LNCaP clone FGC (cell line): ENCODE measurements at regions not wholly inside any gene's neighbourhood (a gene's known extent, or its start where the extent isn't known, plus 50 kb on each side); places are given as distances from the start of the nearest gene placed in this dataset.
"Not testable (repeated sequence)": the region's sequence is repeated elsewhere in the genome, so short reads cannot be mapped to it uniquely, and the experiment has no call there.

Experiments used
- DNase-seq: peaks from one replicate; pipeline ENCODE4 v3.0.0-alpha.2; 2011; ENCODE audit warnings: low read depth
- H3K4me3 ChIP-seq: 2 replicates; pipeline ENCODE4 v1.5.1; 2011; ENCODE audit warnings: mild to moderate bottlenecking, low read depth, low read length, control low read depth
- CTCF ChIP-seq: IDR thresholded peaks from 2 replicates; pipeline ENCODE4 v1.5.1; 2012; ENCODE audit warnings: mild to moderate bottlenecking; ENCODE audit not compliant: control insufficient read depth, insufficient read depth; ENCODE audit errors: extremely low read depth

GRCh38 chr20:12093057-12093796, 175.5 kb downstream of the BTBD3 start:
- no peak for TF ChIP-seq CTCF
- DNase-seq, result no peak
- no peak overlapping the region for H3K4me3 ChIP-seq

- not testable (repeated sequence) for H3K4me3 ChIP-seq
Observed at GRCh38 chr20:12093797-12094190, 176.1 kb downstream of the BTBD3 start.

GRCh38 chr20:12095180-12095920, 177.7 kb downstream of the BTBD3 start:
- TF ChIP-seq CTCF, result no peak
- DNase-seq, result no peak
- no peak overlapping the region for H3K4me3 ChIP-seq

More at GRCh38 chr20:12093797-12094190, 176.1 kb downstream of the BTBD3 start:
- DNase-seq, result not testable (repeated sequence)

GRCh38 chr20:12098421-12098820, 180.7 kb downstream of the BTBD3 start:
- no peak for DNase-seq
- TF ChIP-seq CTCF, result no peak

DNA sequence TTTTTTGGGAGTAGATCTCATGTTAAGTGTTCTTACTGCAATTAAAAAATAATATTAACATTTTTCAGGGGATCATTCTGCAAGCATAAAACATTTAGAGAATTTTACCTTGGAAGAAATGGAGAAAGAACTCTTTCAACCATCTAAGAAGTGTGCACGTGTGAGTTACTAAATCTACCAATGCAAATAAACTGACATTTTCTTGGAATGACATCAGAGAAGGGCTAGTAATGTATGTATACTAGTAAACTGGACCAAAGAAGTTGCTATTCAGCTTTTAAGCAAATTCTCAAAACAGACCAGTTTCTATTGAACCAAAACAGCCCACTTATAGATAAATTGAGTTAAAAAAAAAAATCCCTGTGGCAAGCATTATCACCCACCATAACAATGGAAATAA, 191.2 kb downstream of the BTBD3 start:
- no peak overlapping the region for H3K4me3 ChIP-seq
- no peak for DNase-seq
- no peak for TF ChIP-seq CTCF

More at GRCh38 chr20:12098421-12098820, 180.7 kb downstream of the BTBD3 start:
- no peak overlapping the region for H3K4me3 ChIP-seq

- no peak overlapping the region for H3K4me3 ChIP-seq
- DNase-seq, result no peak
- TF ChIP-seq CTCF, result no peak
Observed at GRCh38 chr20:12110274-12110673, 192.6 kb downstream of the BTBD3 start.

GRCh38 chr20:12110711-12111110, 193.0 kb downstream of the BTBD3 start:
- TF ChIP-seq CTCF, result no peak
- H3K4me3 ChIP-seq, result no peak overlapping the region

More at GRCh38 chr20:12110711-12111110, 193.0 kb downstream of the BTBD3 start:
- no peak for DNase-seq
